SH-SY5Y (cell line): ENCODE measurements at regions not wholly inside any gene's neighbourhood (a gene's known extent, or its start where the extent isn't known, plus 50 kb on each side); places are given as distances from the start of the nearest gene placed in this dataset.

ENCODE experiments used
- GATA2 ChIP-seq: IDR thresholded peaks from 2 replicates; pipeline ENCODE4 v1.6.1; 2011; ENCODE audit warnings: mild to moderate bottlenecking, low read depth, low read length
- GATA3 ChIP-seq: IDR thresholded peaks from 2 replicates; pipeline ENCODE4 v1.6.1; 2011; ENCODE audit warnings: low read depth, mild to moderate bottlenecking, low read length, moderate library complexity

- TF ChIP-seq GATA3 (no peak), GATA2 (no peak)
Measured at GRCh38 chrX:39163581-39164126, 362.4 kb downstream of the MID1IP1 start.
